ENCODE measurements at regions not wholly inside any gene's neighbourhood (a gene's known extent, or its start where the extent isn't known, plus 50 kb on each side); places are given as distances from the start of the nearest gene placed in this dataset.
A peak's percentile ranks its signal among the peaks of the same experiment; 100 is the strongest.

- Histone ChIP-seq H3K27me3 (no peaks in the 10 kb centered on the region), H3K9me3 (no peaks in the 10 kb centered on the region), H3K4me3 (ENCODE audit: low read depth, low read length) (peak overlapping the region; percentile 48), H3K36me3 (no peaks in the 10 kb centered on the region), H3K4me1 (no peaks in the 10 kb centered on the region)
- TF ChIP-seq CTCF (IDR thresholded peaks at IDR 0.05; ENCODE audit: low read depth, low read length) = no peak
- DNase-seq = no peak
These were observed 1476.9 kb downstream of the ARAP2 start for GRCh38 chr4:34767407-34767806.

- Histone ChIP-seq H3K9me3 (no peaks in the 10 kb centered on the region), H3K4me1 (no peaks in the 10 kb centered on the region), H3K36me3 (no peaks in the 10 kb centered on the region), H3K4me3 (ENCODE audit: low read depth, low read length) (no peak overlapping the region), H3K27me3 (no peaks in the 10 kb centered on the region)
- peak; percentile 1 for DNase-seq
- TF ChIP-seq CTCF (IDR thresholded peaks at IDR 0.05; ENCODE audit: low read depth, low read length) = no peak
These were observed 1472.7 kb downstream of the ARAP2 start for GRCh38 chr4:34771632-34772031.

GRCh38 chr4:34790131-34790530 lies 1454.2 kb downstream of the ARAP2 start:
- Histone ChIP-seq H3K36me3 (no peaks in the 10 kb centered on the region), H3K4me1 (no peaks in the 10 kb centered on the region), H3K9me3 (no peaks in the 10 kb centered on the region), H3K27me3 (no peaks in the 10 kb centered on the region), H3K4me3 (ENCODE audit: low read depth, low read length) (no peak overlapping the region)
- TF ChIP-seq CTCF (IDR thresholded peaks at IDR 0.05; ENCODE audit: low read depth, low read length) = no peak
- DNase-seq = no peak

GRCh38 chr4:34791209-34791608 lies 1453.1 kb downstream of the ARAP2 start:
- Histone ChIP-seq H3K4me3 (ENCODE audit: low read depth, low read length) (no peak overlapping the region), H3K4me1 (no peaks in the 10 kb centered on the region), H3K36me3 (no peaks in the 10 kb centered on the region), H3K9me3 (no peaks in the 10 kb centered on the region), H3K27me3 (no peaks in the 10 kb centered on the region)
- no peak for TF ChIP-seq CTCF (IDR thresholded peaks at IDR 0.05; ENCODE audit: low read depth, low read length)
- DNase-seq = no peak

GRCh38 chr4:34800953-34801352 lies 1443.4 kb downstream of the ARAP2 start:
- TF ChIP-seq CTCF (IDR thresholded peaks at IDR 0.05; ENCODE audit: low read depth, low read length) = no peak
- Histone ChIP-seq H3K4me1 (no peaks in the 10 kb centered on the region), H3K4me3 (ENCODE audit: low read depth, low read length) (no peak overlapping the region), H3K27me3 (no peaks in the 10 kb centered on the region), H3K9me3 (no peaks in the 10 kb centered on the region), H3K36me3 (no peaks in the 10 kb centered on the region)
- no peak for DNase-seq

GRCh38 chr4:34814266-34814665 lies 1430.0 kb downstream of the ARAP2 start:
- Histone ChIP-seq H3K4me3 (ENCODE audit: low read depth, low read length) (no peak overlapping the region), H3K9me3 (no peaks in the 10 kb centered on the region)

More at GRCh38 chr4:34814266-34814665, 1430.0 kb downstream of the ARAP2 start:
- Histone ChIP-seq H3K27me3 (no peaks in the 10 kb centered on the region), H3K4me1 (no peaks in the 10 kb centered on the region), H3K36me3 (no peaks in the 10 kb centered on the region)
- no peak for DNase-seq
- TF ChIP-seq CTCF (IDR thresholded peaks at IDR 0.05; ENCODE audit: low read depth, low read length) = no peak

Data from BE2C (cell line).